K562 (cell line): ENCODE measurements at regions not wholly inside any gene's neighbourhood (a gene's known extent, or its start where the extent isn't known, plus 50 kb on each side); places are given as distances from the start of the nearest gene placed in this dataset.

Source experiments
- ATAC-seq: fragments of 200-7000 bp; cut with Tn5 transposase; 3 replicates; pipeline ENCODE4 v1.9.1; 2020; ENCODE audit warnings: moderate library complexity
- BruUV-seq: library from RNA; stranded (reverse); fragments of 400-500 nt; replicated peaks from 2 replicates; lab custom pipeline; 2021; lab: Mats Ljungman, UMichigan
- CTCF ChIA-PET: fragments of 300-600 bp; formaldehyde crosslinking; extraction: SDS; loops from one replicate; lab custom pipeline; 2021; ENCODE audit warnings: low intra/inter-chr PET ratio; lab: Yijun Ruan, JAX
- POLR2A ChIA-PET: fragments of 300-600, 350-650 bp; sonication (Branson Sonifier 250); formaldehyde crosslinking; extraction: SDS; loops from one replicate; lab custom pipeline; 2021; ENCODE audit warnings: antibody characterized with exemption, inconsistent platforms; lab: Yijun Ruan, JAX
- DNase-seq, 4 experiments: peaks; one replicate each; pipeline versions ENCODE4 v3.0.0 to v3.0.0-alpha.2; 2011 to 2018; ENCODE audit warnings: low spot score in 3 of 4, mixed read lengths in 3 of 4; ENCODE audit errors: extremely low read depth in 1 of 4
- FAIRE-seq: peaks from 2 replicates; lab custom pipeline; 2011; peaks lifted over from hg19 to GRCh38; lab: Jason Lieb, UNC
- H2AFZ ChIP-seq: 2 replicates; pipeline ENCODE4 v1.6.0; 2011; ENCODE audit warnings: low read depth, low read length, control low read depth, inconsistent platforms
- H3K27ac ChIP-seq: fragments of 200-600 bp; 3 replicates; pipeline ENCODE4 v1.8.0; 2011; ENCODE audit warnings: low read depth, mild to moderate bottlenecking, control low read depth, inconsistent platforms, low read length, moderate library complexity, mixed read lengths; ENCODE audit errors: extremely low read depth
- H3K27me3 ChIP-seq, 2 experiments: fragments of 300-600 bp in 1 of 2; 2 replicates in 1 of 2; 3 replicates in 1 of 2; pipeline versions ENCODE4 v1.6.0 to v1.8.0; 2011; ENCODE audit warnings: inconsistent platforms in 2 of 2, low read length in 2 of 2, mild to moderate bottlenecking in 1 of 2, mixed read lengths in 1 of 2, moderate library complexity in 1 of 2; ENCODE audit not compliant: control insufficient read depth in 2 of 2, insufficient read depth in 2 of 2
- H3K36me3 ChIP-seq: fragments of 300-600 bp; 3 replicates; pipeline ENCODE4 v1.8.0; 2011; ENCODE audit warnings: mild to moderate bottlenecking, low read length, inconsistent platforms; ENCODE audit not compliant: control insufficient read depth, insufficient read depth
- H3K4me1 ChIP-seq, 2 experiments: fragments of 200-600 bp in 1 of 2; replicated peaks in 1 of 2; 2 replicates in 1 of 2; 3 replicates in 1 of 2; pipeline versions ENCODE4 v1.5.1 to v1.8.0; 2011; ENCODE audit warnings: inconsistent platforms in 2 of 2, low read length in 2 of 2, mild to moderate bottlenecking in 1 of 2, mixed read lengths in 1 of 2, moderate library complexity in 1 of 2; ENCODE audit not compliant: control insufficient read depth in 2 of 2, insufficient read depth in 2 of 2
- H3K4me2 ChIP-seq: 2 replicates; pipeline ENCODE4 v1.6.1; 2011; ENCODE audit warnings: low read length, control low read depth, inconsistent platforms, mixed read lengths; ENCODE audit not compliant: insufficient read depth
- H3K4me3 ChIP-seq: fragments of 200-600 bp; sonication (generic), shearing (Covaris generic); 2 replicates; pipeline ENCODE4 v1.5.1; 2016; ENCODE audit warnings: control low read depth, inconsistent platforms
- H3K79me2 ChIP-seq: fragments of 200-600 bp; 3 replicates; pipeline ENCODE4 v1.8.0; 2011; ENCODE audit warnings: low read length, inconsistent platforms; ENCODE audit not compliant: control insufficient read depth, insufficient read depth
- H3K9ac ChIP-seq, 2 experiments: 2 replicates each; pipeline versions ENCODE4 v1.6.0 to v1.6.1; 2011; ENCODE audit warnings: low read depth in 2 of 2, low read length in 2 of 2, control low read depth in 1 of 2, inconsistent platforms in 1 of 2, mild to moderate bottlenecking in 1 of 2, mixed read lengths in 1 of 2; ENCODE audit not compliant: insufficient read depth in 1 of 2
- H3K9me1 ChIP-seq: one replicate; pipeline ENCODE4 v1.6.0; 2011; ENCODE audit warnings: inconsistent platforms, mild to moderate bottlenecking, low read length, moderate library complexity; ENCODE audit not compliant: control insufficient read depth, insufficient read depth
- H3K9me3 ChIP-seq: replicated peaks from 2 replicates; pipeline ENCODE4 v1.5.1; 2011; ENCODE audit warnings: low read depth, low read length, inconsistent platforms; ENCODE audit not compliant: control insufficient read depth, insufficient read depth
- H4K20me1 ChIP-seq: replicated peaks from 2 replicates; pipeline ENCODE4 v1.6.1; 2011; ENCODE audit warnings: low read length, inconsistent platforms, mixed read lengths; ENCODE audit not compliant: control insufficient read depth, insufficient read depth
- ATF7 ChIP-seq: fragments of 450-650 bp; IDR thresholded peaks from 2 replicates; pipeline ENCODE4 v1.7.1; 2014; ENCODE audit warnings: mild to moderate bottlenecking, moderate library complexity
- CC2D1A ChIP-seq: fragments of 450-650 bp; IDR thresholded peaks from 2 replicates; pipeline ENCODE4 v1.6.1; 2017; ENCODE audit warnings: mild to moderate bottlenecking
- HOXB6 ChIP-seq: fragments of 250-450 bp; sonication (Bioruptor Pico); IDR thresholded peaks from 2 replicates; pipeline ENCODE4 v1.5.1; 2022; ENCODE audit warnings: mild to moderate bottlenecking, borderline replicate concordance
- KLF1 ChIP-seq: fragments of 450-650 bp; IDR thresholded peaks from 2 replicates; pipeline ENCODE4 v1.6.1; 2016; ENCODE audit warnings: missing genetic modification characterization, missing compliant biosample characterization
- MECOM ChIP-seq: fragments of 250-450 bp; sonication (Bioruptor Pico); IDR thresholded peaks from 2 replicates; pipeline ENCODE4 v1.8.0; 2022; ENCODE audit warnings: inconsistent platforms
- PURB ChIP-seq: sonication (generic); formaldehyde crosslinking; IDR thresholded peaks from 2 replicates; pipeline ENCODE4 v1.9.0; 2021; ENCODE audit warnings: low read depth, mild to moderate bottlenecking, missing genetic modification reagents
- ZNF217 ChIP-seq: sonication (generic); formaldehyde crosslinking; IDR thresholded peaks from 2 replicates; pipeline ENCODE4 v1.8.0; 2022; ENCODE audit warnings: mild to moderate bottlenecking, missing genetic modification reagents
- ZNF253 ChIP-seq: fragments of 250-450 bp; sonication (Bioruptor Pico); conservative IDR thresholded peaks from 2 replicates; pipeline ENCODE4 v1.6.1; 2021; ENCODE audit warnings: mild to moderate bottlenecking
- ZNF347 ChIP-seq: fragments of 450-650 bp; formaldehyde crosslinking; IDR thresholded peaks from 2 replicates; pipeline ENCODE4 v1.4.0; 2020; ENCODE audit warnings: low read depth, mild to moderate bottlenecking, moderate library complexity
- WGBS: fragments of 100-300 bp; shearing (Covaris generic); methylation state at CpG from one replicate; pipeline ENCODE4 v1.1.6; 2016; ENCODE audit warnings: low coverage, mixed read lengths; ENCODE audit not compliant: insufficient coverage; ENCODE audit errors: missing lambda C conversion rate; 5-methylcytosine and 5-hydroxymethylcytosine counted together
- in situ Hi-C: fragments of 300-500 bp; cut with MboI; formaldehyde crosslinking; loops from 4 replicates; pipeline ENCODE4 v1.15.0; 2018; ENCODE audit warnings: inconsistent platforms, mixed read lengths
- intact Hi-C: fragments of 100-400 bp; cut with micrococcal nuclease; formaldehyde crosslinking; loops from 2 replicates; pipeline ENCODE4 v1.14.2; 2022
- TF ChIP-seq, protein P1 (sequence below): fragments of 450-650 bp; IDR thresholded peaks from 2 replicates; pipeline ENCODE4 v1.6.1; 2016; ENCODE audit warnings: antibody characterized with exemption

GRCh38 chr7:32415936-32416335, 74.2 kb downstream of the LSM5 start:
- POLR2A ChIA-PET, result interaction anchor here (0.7 to 1.2 kb wide), 2 partner anchors 10 to 12 kb away, joined by 3 to 5 read pairs; no protein-coding TSS in a partner anchor
- Histone ChIP-seq H3K9me3 (no peaks in the 10 kb centered on the region), H3K36me3 (no peaks in the 10 kb centered on the region), H3K4me2 (no peak overlapping the region), H3K9ac (no peak overlapping the region), H2AFZ (no peak overlapping the region), H4K20me1 (no peaks in the 10 kb centered on the region), H3K4me3 (no peak overlapping the region), H3K4me1 (no peaks in the 10 kb centered on the region), H3K27me3 (peaks cover 0 to 8% of the 10 kb centered on the region in 2 experiments; a peak in 2 of 5 replicates), H3K79me2 (no peaks in the 10 kb centered on the region), H3K27ac (no peak overlapping the region), H3K9me1 (no peaks in the 10 kb centered on the region)
- ATAC-seq (no peak), DNase-seq (no peak), FAIRE-seq (no peak)
- TF ChIP-seq MECOM (CRISPR knock-in tag), result no peak
- no peak for TF ChIP-seq HOXB6
- TF ChIP-seq ATF7, result no peak
- no peak for TF ChIP-seq ZNF253 (CRISPR knock-in tag)
- TF ChIP-seq CC2D1A, result no peak
- TF ChIP-seq KLF1, result no peak
- TF ChIP-seq ZNF217 (CRISPR knock-in tag), result no peak
- no peak for TF ChIP-seq PURB (CRISPR knock-in tag)
- no peak for TF ChIP-seq ZNF347 (CRISPR knock-in tag)
- TF ChIP-seq, protein P1, sequence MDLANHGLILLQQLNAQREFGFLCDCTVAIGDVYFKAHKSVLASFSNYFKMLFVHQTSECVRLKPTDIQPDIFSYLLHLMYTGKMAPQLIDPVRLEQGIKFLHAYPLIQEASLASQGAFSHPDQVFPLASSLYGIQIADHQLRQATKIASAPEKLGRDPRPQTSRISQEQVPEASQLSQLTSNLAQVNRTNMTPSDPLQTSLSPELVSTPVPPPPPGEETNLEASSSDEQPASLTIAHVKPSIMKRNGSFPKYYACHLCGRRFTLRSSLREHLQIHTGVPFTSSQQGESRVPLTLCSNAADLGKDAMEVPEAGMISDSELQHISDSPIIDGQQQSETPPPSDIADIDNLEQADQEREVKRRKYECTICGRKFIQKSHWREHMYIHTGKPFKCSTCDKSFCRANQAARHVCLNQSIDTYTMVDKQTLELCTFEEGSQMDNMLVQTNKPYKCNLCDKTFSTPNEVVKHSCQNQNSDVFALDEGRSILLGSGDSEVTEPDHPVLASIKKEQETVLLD, result no peak
- CTCF ChIA-PET, result no interaction called here
- WGBS, result 0% methylated on average over 10 of the region's 10 CpGs
- BruUV-seq, result no TSS peak
- in situ Hi-C loops (no loop called here), intact Hi-C loops (no loop called here)
